ACC112 (cell line): ENCODE measurements at regions not wholly inside any gene's neighbourhood (a gene's known extent, or its start where the extent isn't known, plus 50 kb on each side); places are given as distances from the start of the nearest gene placed in this dataset.

Source experiments
- H2AFZ ChIP-seq: fragments of 200-600 bp; sonication (generic); one replicate; pipeline ENCODE4 v1.6.0; 2017; ENCODE audit warnings: antibody characterized with exemption, low read length; ENCODE audit not compliant: unreplicated experiment
- H3K27ac ChIP-seq: fragments of 200-600 bp; sonication (generic); 2 replicates; pipeline ENCODE4 v1.5.1; 2014; ENCODE audit warnings: low read depth, mild to moderate bottlenecking, antibody characterized with exemption, low read length, moderate library complexity
- H3K27me3 ChIP-seq: fragments of 200-600 bp; sonication (generic); 2 replicates; pipeline ENCODE4 v1.6.1; 2014; ENCODE audit warnings: mild to moderate bottlenecking, antibody characterized with exemption, low read length, moderate library complexity, mixed read lengths; ENCODE audit not compliant: insufficient read depth
- H3K36me3 ChIP-seq: fragments of 200-600 bp; sonication (generic); 2 replicates; pipeline ENCODE4 v1.6.1; 2016; ENCODE audit warnings: mild to moderate bottlenecking, antibody characterized with exemption, low read length, moderate library complexity, mixed read lengths; ENCODE audit not compliant: insufficient read depth
- H3K4me1 ChIP-seq: fragments of 200-600 bp; sonication (generic); one replicate; pipeline ENCODE4 v1.6.1; 2016; ENCODE audit warnings: low read length, mixed read lengths; ENCODE audit not compliant: insufficient read depth, unreplicated experiment, control insufficient read depth
- H3K4me3 ChIP-seq: fragments of 200-600 bp; sonication (generic); 2 replicates; pipeline ENCODE4 v1.5.1; 2014; ENCODE audit warnings: mild to moderate bottlenecking, low read depth, low read length
- H3K79me2 ChIP-seq: fragments of 200-600 bp; sonication (generic); one replicate; pipeline ENCODE4 v1.6.0; 2016; ENCODE audit warnings: low read length; ENCODE audit not compliant: control insufficient read depth, unreplicated experiment, insufficient read depth

- no peak overlapping the region for H3K4me3 ChIP-seq
- H2AFZ ChIP-seq, result no peak overlapping the region
- no peaks in the 10 kb centered on the region for H3K36me3 ChIP-seq
- H3K27me3 ChIP-seq, result no peaks in the 10 kb centered on the region
- H3K27ac ChIP-seq, result no peak overlapping the region
- no peaks in the 10 kb centered on the region for H3K79me2 ChIP-seq
- no peaks in the 10 kb centered on the region for H3K4me1 ChIP-seq
Measured at GRCh38 chr17:72349491-72349995, 228.7 kb downstream of the SOX9 start.

- Histone ChIP-seq H3K4me1 (no peaks in the 10 kb centered on the region), H2AFZ (no peak overlapping the region), H3K36me3 (no peaks in the 10 kb centered on the region), H3K27ac (no peak overlapping the region), H3K4me3 (no peak overlapping the region), H3K79me2 (no peaks in the 10 kb centered on the region), H3K27me3 (no peaks in the 10 kb centered on the region)
Measured at GRCh38 chr17:72350073-72350472, 229.3 kb downstream of the SOX9 start.

GRCh38 chr17:72351365-72351764 lies 230.5 kb downstream of the SOX9 start:
- Histone ChIP-seq H3K27ac (no peak overlapping the region), H2AFZ (no peak overlapping the region), H3K36me3 (no peaks in the 10 kb centered on the region), H3K27me3 (no peaks in the 10 kb centered on the region), H3K79me2 (no peaks in the 10 kb centered on the region), H3K4me3 (no peak overlapping the region), H3K4me1 (no peaks in the 10 kb centered on the region)

GRCh38 chr17:72351884-72352346 lies 231.1 kb downstream of the SOX9 start:
- H2AFZ ChIP-seq, result no peak overlapping the region
- no peaks in the 10 kb centered on the region for H3K79me2 ChIP-seq
- H3K36me3 ChIP-seq, result no peaks in the 10 kb centered on the region
- no peaks in the 10 kb centered on the region for H3K27me3 ChIP-seq
- no peaks in the 10 kb centered on the region for H3K4me1 ChIP-seq
- no peak overlapping the region for H3K27ac ChIP-seq
- no peak overlapping the region for H3K4me3 ChIP-seq

- Histone ChIP-seq H3K36me3 (no peaks in the 10 kb centered on the region), H3K4me3 (no peak overlapping the region), H3K79me2 (no peaks in the 10 kb centered on the region), H2AFZ (no peak overlapping the region), H3K27ac (no peak overlapping the region), H3K27me3 (no peaks in the 10 kb centered on the region), H3K4me1 (peaks cover 9% of the 10 kb centered on the region)
Measured at GRCh38 chr17:72353502-72353901, 232.7 kb downstream of the SOX9 start.

GRCh38 chr17:72354071-72354470 lies 233.3 kb downstream of the SOX9 start:
- Histone ChIP-seq H3K79me2 (no peaks in the 10 kb centered on the region), H3K27me3 (no peaks in the 10 kb centered on the region), H3K4me3 (no peak overlapping the region), H3K4me1 (peaks cover 15% of the 10 kb centered on the region), H3K27ac (no peak overlapping the region), H3K36me3 (no peaks in the 10 kb centered on the region), H2AFZ (no peak overlapping the region)

GRCh38 chr17:72357764-72358365 lies 237.0 kb downstream of the SOX9 start:
- no peaks in the 10 kb centered on the region for H3K79me2 ChIP-seq
- no peaks in the 10 kb centered on the region for H3K36me3 ChIP-seq
- H3K27ac ChIP-seq, result peak overlapping the region; percentile 77
- H3K4me1 ChIP-seq, result peaks cover 33% of the 10 kb centered on the region
- no peaks in the 10 kb centered on the region for H3K27me3 ChIP-seq
- H2AFZ ChIP-seq, result no peak overlapping the region
- H3K4me3 ChIP-seq, result no peak overlapping the region

GRCh38 chr17:72358465-72358864 lies 237.6 kb downstream of the SOX9 start:
- peaks cover 39% of the 10 kb centered on the region for H3K4me1 ChIP-seq
- H3K79me2 ChIP-seq, result no peaks in the 10 kb centered on the region
- H3K27me3 ChIP-seq, result no peaks in the 10 kb centered on the region
- peak overlapping the region; percentile 77 for H3K27ac ChIP-seq
- no peak overlapping the region for H2AFZ ChIP-seq
- H3K36me3 ChIP-seq, result no peaks in the 10 kb centered on the region
- no peak overlapping the region for H3K4me3 ChIP-seq

GRCh38 chr17:72359274-72359673 lies 238.5 kb downstream of the SOX9 start:
- Histone ChIP-seq H3K79me2 (no peaks in the 10 kb centered on the region), H3K27ac (peak overlapping the region; percentile 77), H3K4me1 (peaks cover 46% of the 10 kb centered on the region), H3K36me3 (no peaks in the 10 kb centered on the region), H2AFZ (no peak overlapping the region), H3K4me3 (no peak overlapping the region), H3K27me3 (no peaks in the 10 kb centered on the region)

- Histone ChIP-seq H3K4me3 (no peak overlapping the region), H3K27ac (peak overlapping the region; percentile 77; the same call in 1 of the 2 replicates), H3K4me1 (peaks cover 46% of the 10 kb centered on the region), H3K79me2 (no peaks in the 10 kb centered on the region), H3K27me3 (no peaks in the 10 kb centered on the region), H2AFZ (no peak overlapping the region), H3K36me3 (no peaks in the 10 kb centered on the region)
Measured at GRCh38 chr17:72359811-72360210, 239.0 kb downstream of the SOX9 start.

GRCh38 chr17:72360386-72360940 lies 239.6 kb downstream of the SOX9 start:
- Histone ChIP-seq H3K27ac (no peak overlapping the region), H3K27me3 (no peaks in the 10 kb centered on the region), H3K79me2 (no peaks in the 10 kb centered on the region), H3K36me3 (no peaks in the 10 kb centered on the region), H2AFZ (no peak overlapping the region), H3K4me1 (peaks cover 46% of the 10 kb centered on the region), H3K4me3 (no peak overlapping the region)
